ENCODE measurements at regions not wholly inside any gene's neighbourhood (a gene's known extent, or its start where the extent isn't known, plus 50 kb on each side); places are given as distances from the start of the nearest gene placed in this dataset.

GRCh38 chr11:129324533-129325175 is 51.0 kb upstream of the BARX2 start:
- H3K4me3 ChIP-seq: no peak overlapping the region
- peak overlapping the region in 12 of 21 experiments; percentile 3 to 72 (median 44) for H3K27ac ChIP-seq

- Histone ChIP-seq H3K27ac (peak overlapping the region in 10 of 21 experiments; percentile 3 to 72 (median 46)), H3K4me3 (no peak overlapping the region)
These were observed 51.6 kb upstream of the BARX2 start for GRCh38 chr11:129323896-129324502.

- Histone ChIP-seq H3K4me3 (no peak overlapping the region), H3K27ac (no peak overlapping the region)
These were observed 52.7 kb upstream of the BARX2 start for GRCh38 chr11:129322941-129323340.

- peak overlapping the region in 1 of 21 experiments; percentile 11 for H3K27ac ChIP-seq
- no peak overlapping the region for H3K4me3 ChIP-seq
These were observed 54.6 kb upstream of the BARX2 start for GRCh38 chr11:129321076-129321475.

GRCh38 chr11:129320494-129320893 is 55.2 kb upstream of the BARX2 start:
- peak overlapping the region in 1 of 21 experiments; percentile 3 for H3K27ac ChIP-seq
- H3K4me3 ChIP-seq: no peak overlapping the region

GRCh38 chr11:129319751-129320150 is 55.9 kb upstream of the BARX2 start:
- H3K27ac ChIP-seq: peak overlapping the region in 1 of 21 experiments; percentile 3
- H3K4me3 ChIP-seq: no peak overlapping the region

- no peak overlapping the region for H3K27ac ChIP-seq
- no peak overlapping the region for H3K4me3 ChIP-seq
These were observed 56.4 kb upstream of the BARX2 start for GRCh38 chr11:129319201-129319600.

GRCh38 chr11:129317571-129317970 is 58.1 kb upstream of the BARX2 start:
- peak overlapping the region in 7 of 21 experiments; percentile 18 to 81 (median 32) for H3K27ac ChIP-seq
- no peak overlapping the region for H3K4me3 ChIP-seq

- peak overlapping the region in 17 of 21 experiments; percentile 32 to 84 (median 59) for H3K27ac ChIP-seq
- H3K4me3 ChIP-seq: no peak overlapping the region
These were observed 58.9 kb upstream of the BARX2 start for GRCh38 chr11:129316781-129317180.

- no peak overlapping the region for H3K4me3 ChIP-seq
- peak overlapping the region in 20 of 21 experiments; percentile 32 to 84 (median 59) for H3K27ac ChIP-seq
These were observed 59.7 kb upstream of the BARX2 start for GRCh38 chr11:129315781-129316579.

- Histone ChIP-seq H3K27ac (peak overlapping the region in 3 of 21 experiments; percentile 23 to 81 (median 53)), H3K4me3 (no peak overlapping the region)
These were observed 61.3 kb upstream of the BARX2 start for GRCh38 chr11:129314371-129314770.

GRCh38 chr11:129313541-129314297 is 61.9 kb upstream of the BARX2 start:
- Histone ChIP-seq H3K4me3 (no peak overlapping the region), H3K27ac (peak overlapping the region in 10 of 21 experiments; percentile 11 to 81 (median 38))

GRCh38 chr11:129312730-129313503 is 62.7 kb upstream of the BARX2 start:
- H3K27ac ChIP-seq: peak overlapping the region in 9 of 21 experiments; percentile 11 to 81 (median 46)
- H3K4me3 ChIP-seq: peak overlapping the region in 1 of 7 experiments; percentile 5

GRCh38 chr11:129308241-129308865 is 67.3 kb upstream of the BARX2 start:
- no peak overlapping the region for H3K4me3 ChIP-seq
- H3K27ac ChIP-seq: no peak overlapping the region

GRCh38 chr11:129307162-129307561 is 68.5 kb upstream of the BARX2 start:
- no peak overlapping the region for H3K27ac ChIP-seq
- H3K4me3 ChIP-seq: no peak overlapping the region

GRCh38 chr11:129302386-129303101 is 73.1 kb upstream of the BARX2 start:
- H3K27ac ChIP-seq: no peak overlapping the region
- H3K4me3 ChIP-seq: no peak overlapping the region

- no peak overlapping the region for H3K4me3 ChIP-seq
These were observed 75.5 kb upstream of the BARX2 start for GRCh38 chr11:129300099-129300498.

GRCh38 chr11:129298988-129299387 is 76.7 kb upstream of the BARX2 start:
- H3K27ac ChIP-seq: no peak overlapping the region

More at GRCh38 chr11:129300099-129300498, 75.5 kb upstream of the BARX2 start:
- H3K27ac ChIP-seq: no peak overlapping the region

More at GRCh38 chr11:129298988-129299387, 76.7 kb upstream of the BARX2 start:
- no peak overlapping the region for H3K4me3 ChIP-seq
